ENCODE measurements at regions not wholly inside any gene's neighbourhood (a gene's known extent, or its start where the extent isn't known, plus 50 kb on each side); places are given as distances from the start of the nearest gene placed in this dataset.
"Not testable (repeated sequence)": the region's sequence is repeated elsewhere in the genome, so short reads cannot be mapped to it uniquely, and the experiment has no call there.

GRCh38 chr4:167831855-167832254 lies 260.5 kb upstream of the ANXA10 start:
- FAIRE-seq (no peak), DNase-seq (ENCODE audit: insufficient read length, low spot score) (no peak)
- no peak for TF ChIP-seq POLR2A (IDR thresholded peaks at IDR 0.05; ENCODE audit: low read depth, low read length)
- no peak for TF ChIP-seq SPI1 (IDR thresholded peaks at IDR 0.05; ENCODE audit: low read depth, low read length)
- no peak for TF ChIP-seq POU2F2 (IDR thresholded peaks at IDR 0.05; ENCODE audit: low read depth, low read length)
- no peak for TF ChIP-seq TAF1 (IDR thresholded peaks at IDR 0.05; ENCODE audit: low read depth, low read length)
- no peak for TF ChIP-seq POLR2AphosphoS5 (IDR thresholded peaks at IDR 0.05; ENCODE audit: low read depth, low read length)
- no peak for TF ChIP-seq PAX5 (IDR thresholded peaks at IDR 0.05; ENCODE audit: insufficient read depth, low read length, severe bottlenecking)

GRCh38 chr4:167838686-167839085 lies 253.7 kb upstream of the ANXA10 start:
- no peak for FAIRE-seq
- DNase-seq (ENCODE audit: insufficient read length, low spot score) = no peak
- TF ChIP-seq TAF1 (IDR thresholded peaks at IDR 0.05; ENCODE audit: low read depth, low read length) (no peak), POLR2AphosphoS5 (IDR thresholded peaks at IDR 0.05; ENCODE audit: low read depth, low read length) (no peak), SPI1 (IDR thresholded peaks at IDR 0.05; ENCODE audit: low read depth, low read length) (no peak), POLR2A (IDR thresholded peaks at IDR 0.05; ENCODE audit: low read depth, low read length) (no peak), POU2F2 (IDR thresholded peaks at IDR 0.05; ENCODE audit: low read depth, low read length) (no peak), PAX5 (IDR thresholded peaks at IDR 0.05; ENCODE audit: insufficient read depth, low read length, severe bottlenecking) (no peak)

- TF ChIP-seq POLR2A (IDR thresholded peaks at IDR 0.05; ENCODE audit: low read depth, low read length) (no peak), TAF1 (IDR thresholded peaks at IDR 0.05; ENCODE audit: low read depth, low read length) (no peak), SPI1 (IDR thresholded peaks at IDR 0.05; ENCODE audit: low read depth, low read length) (no peak), PAX5 (IDR thresholded peaks at IDR 0.05; ENCODE audit: insufficient read depth, low read length, severe bottlenecking) (no peak), POU2F2 (IDR thresholded peaks at IDR 0.05; ENCODE audit: low read depth, low read length) (no peak), POLR2AphosphoS5 (IDR thresholded peaks at IDR 0.05; ENCODE audit: low read depth, low read length) (no peak)
- DNase-seq (ENCODE audit: insufficient read length, low spot score) (no peak), FAIRE-seq (no peak)
Observed at GRCh38 chr4:167842487-167842886, 249.8 kb upstream of the ANXA10 start.

GRCh38 chr4:167854881-167855280 lies 237.5 kb upstream of the ANXA10 start:
- no peak for DNase-seq (ENCODE audit: insufficient read length, low spot score)
- FAIRE-seq = no peak
- no peak for TF ChIP-seq POU2F2 (IDR thresholded peaks at IDR 0.05; ENCODE audit: low read depth, low read length)
- TF ChIP-seq SPI1 (IDR thresholded peaks at IDR 0.05; ENCODE audit: low read depth, low read length) = no peak
- no peak for TF ChIP-seq TAF1 (IDR thresholded peaks at IDR 0.05; ENCODE audit: low read depth, low read length)
- TF ChIP-seq PAX5 (IDR thresholded peaks at IDR 0.05; ENCODE audit: insufficient read depth, low read length, severe bottlenecking) = no peak
- TF ChIP-seq POLR2A (IDR thresholded peaks at IDR 0.05; ENCODE audit: low read depth, low read length) = no peak
- no peak for TF ChIP-seq POLR2AphosphoS5 (IDR thresholded peaks at IDR 0.05; ENCODE audit: low read depth, low read length)

GRCh38 chr4:167858127-167858526 lies 234.2 kb upstream of the ANXA10 start:
- not testable (repeated sequence) for DNase-seq (ENCODE audit: insufficient read length, low spot score); FAIRE-seq

GRCh38 chr4:167867191-167867590 lies 225.1 kb upstream of the ANXA10 start:
- TF ChIP-seq SPI1 (IDR thresholded peaks at IDR 0.05; ENCODE audit: low read depth, low read length) (no peak), POU2F2 (IDR thresholded peaks at IDR 0.05; ENCODE audit: low read depth, low read length) (no peak), TAF1 (IDR thresholded peaks at IDR 0.05; ENCODE audit: low read depth, low read length) (no peak), POLR2AphosphoS5 (IDR thresholded peaks at IDR 0.05; ENCODE audit: low read depth, low read length) (no peak), PAX5 (IDR thresholded peaks at IDR 0.05; ENCODE audit: insufficient read depth, low read length, severe bottlenecking) (no peak), POLR2A (IDR thresholded peaks at IDR 0.05; ENCODE audit: low read depth, low read length) (no peak)
- DNase-seq (ENCODE audit: insufficient read length, low spot score) (no peak), FAIRE-seq (no peak)

- no peak for FAIRE-seq
- DNase-seq (ENCODE audit: insufficient read length, low spot score) = no peak
Observed at GRCh38 chr4:167868163-167868562, 224.2 kb upstream of the ANXA10 start.

GRCh38 chr4:167873496-167873895 lies 218.8 kb upstream of the ANXA10 start:
- DNase-seq (ENCODE audit: insufficient read length, low spot score) (no peak), FAIRE-seq (no peak)
- TF ChIP-seq POLR2AphosphoS5 (IDR thresholded peaks at IDR 0.05; ENCODE audit: low read depth, low read length) (no peak), POLR2A (IDR thresholded peaks at IDR 0.05; ENCODE audit: low read depth, low read length) (no peak), PAX5 (IDR thresholded peaks at IDR 0.05; ENCODE audit: insufficient read depth, low read length, severe bottlenecking) (no peak), SPI1 (IDR thresholded peaks at IDR 0.05; ENCODE audit: low read depth, low read length) (no peak), POU2F2 (IDR thresholded peaks at IDR 0.05; ENCODE audit: low read depth, low read length) (no peak), TAF1 (IDR thresholded peaks at IDR 0.05; ENCODE audit: low read depth, low read length) (no peak)

More at GRCh38 chr4:167868163-167868562, 224.2 kb upstream of the ANXA10 start:
- no peak for TF ChIP-seq PAX5 (IDR thresholded peaks at IDR 0.05; ENCODE audit: insufficient read depth, low read length, severe bottlenecking)
- no peak for TF ChIP-seq SPI1 (IDR thresholded peaks at IDR 0.05; ENCODE audit: low read depth, low read length)
- TF ChIP-seq POU2F2 (IDR thresholded peaks at IDR 0.05; ENCODE audit: low read depth, low read length) = no peak
- no peak for TF ChIP-seq TAF1 (IDR thresholded peaks at IDR 0.05; ENCODE audit: low read depth, low read length)
- TF ChIP-seq POLR2AphosphoS5 (IDR thresholded peaks at IDR 0.05; ENCODE audit: low read depth, low read length) = no peak
- no peak for TF ChIP-seq POLR2A (IDR thresholded peaks at IDR 0.05; ENCODE audit: low read depth, low read length)

GRCh38 chr4:167876091-167876490 lies 216.2 kb upstream of the ANXA10 start:
- DNase-seq (ENCODE audit: insufficient read length, low spot score); FAIRE-seq: not testable (repeated sequence)

GRCh38 chr4:167877826-167878225 lies 214.5 kb upstream of the ANXA10 start:
- DNase-seq (ENCODE audit: insufficient read length, low spot score); FAIRE-seq: not testable (repeated sequence)

- TF ChIP-seq POU2F2 (IDR thresholded peaks at IDR 0.05; ENCODE audit: low read depth, low read length) (no peak), POLR2A (IDR thresholded peaks at IDR 0.05; ENCODE audit: low read depth, low read length) (no peak), TAF1 (IDR thresholded peaks at IDR 0.05; ENCODE audit: low read depth, low read length) (no peak), PAX5 (IDR thresholded peaks at IDR 0.05; ENCODE audit: insufficient read depth, low read length, severe bottlenecking) (no peak), POLR2AphosphoS5 (IDR thresholded peaks at IDR 0.05; ENCODE audit: low read depth, low read length) (no peak), SPI1 (IDR thresholded peaks at IDR 0.05; ENCODE audit: low read depth, low read length) (no peak)
- FAIRE-seq (no peak), DNase-seq (ENCODE audit: insufficient read length, low spot score) (no peak)
Observed at GRCh38 chr4:167883266-167883665, 209.1 kb upstream of the ANXA10 start.

Data from GM12891 (cell line).